Transverse colon (tissue), 4 donors: ENCODE measurements at regions not wholly inside any gene's neighbourhood (a gene's known extent, or its start where the extent isn't known, plus 50 kb on each side); places are given as distances from the start of the nearest gene placed in this dataset.

Experiments used
- POLR2A ChIP-seq: fragments of 450-650 bp; IDR thresholded peaks from one replicate; pipeline ENCODE4 v1.6.1; 2016; ENCODE audit warnings: antibody characterized with exemption, mild to moderate bottlenecking, moderate library complexity
- POLR2AphosphoS5 ChIP-seq, 3 donors: sonication (generic); formaldehyde crosslinking; IDR thresholded peaks; one replicate each; pipeline ENCODE4 v1.6.1; 2016; ENCODE audit warnings: antibody characterized with exemption in 3 of 3
- TF ChIP-seq, protein P1 (sequence below), 5 experiments: fragments of 200-600 bp in 3 of 5; fragments of 450-650 bp in 2 of 5; sonication (generic) in 3 of 5; IDR thresholded peaks; 1 replicate in 2 of 5; 2 replicates in 3 of 5; pipeline ENCODE4 v1.5.1; 2016 to 2017; ENCODE audit warnings: antibody characterized with exemption in 5 of 5, inconsistent platforms in 3 of 5, mild to moderate bottlenecking in 2 of 5, moderate library complexity in 1 of 5

DNA sequence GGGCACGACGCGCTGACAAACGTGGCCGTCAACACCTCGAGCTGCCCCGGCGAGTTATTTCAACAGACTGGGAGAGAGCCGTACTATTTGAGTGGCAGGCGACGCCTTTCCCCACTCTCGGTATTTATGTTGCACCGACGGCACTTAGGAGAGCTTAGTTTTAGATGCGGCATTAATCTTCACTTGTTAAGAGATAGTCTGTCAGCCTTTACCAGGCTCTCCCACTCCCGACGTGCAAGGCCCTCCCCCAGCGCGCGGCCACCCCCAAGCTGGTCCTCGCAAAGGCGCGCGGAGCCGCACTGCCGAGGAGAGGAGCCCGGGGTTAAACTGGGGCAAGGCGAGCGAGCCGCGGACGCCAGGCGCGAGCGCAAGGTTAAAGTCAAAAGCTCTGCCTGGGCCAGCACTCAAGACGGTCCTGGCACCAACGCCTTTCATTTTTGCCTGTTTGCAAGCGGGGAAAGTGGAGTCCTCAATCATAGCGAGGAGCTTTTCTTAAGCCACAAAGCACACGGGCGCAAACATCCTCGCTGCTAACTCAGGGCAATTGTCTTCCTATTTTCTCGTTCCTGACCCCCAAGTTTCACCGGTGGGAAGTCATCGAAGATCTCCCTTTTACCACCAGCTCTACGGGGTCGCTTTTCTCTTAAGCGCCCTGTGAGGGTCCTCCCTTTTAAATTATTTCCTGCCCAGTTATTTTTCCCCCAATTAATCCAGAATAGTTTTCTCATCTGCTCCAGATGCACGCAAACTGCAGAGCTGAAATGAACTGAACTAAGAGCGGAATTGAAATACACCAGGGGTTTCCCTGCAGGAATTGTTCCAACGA is 86.6 kb downstream of the NR2F2 start:
- TF ChIP-seq, protein P1, sequence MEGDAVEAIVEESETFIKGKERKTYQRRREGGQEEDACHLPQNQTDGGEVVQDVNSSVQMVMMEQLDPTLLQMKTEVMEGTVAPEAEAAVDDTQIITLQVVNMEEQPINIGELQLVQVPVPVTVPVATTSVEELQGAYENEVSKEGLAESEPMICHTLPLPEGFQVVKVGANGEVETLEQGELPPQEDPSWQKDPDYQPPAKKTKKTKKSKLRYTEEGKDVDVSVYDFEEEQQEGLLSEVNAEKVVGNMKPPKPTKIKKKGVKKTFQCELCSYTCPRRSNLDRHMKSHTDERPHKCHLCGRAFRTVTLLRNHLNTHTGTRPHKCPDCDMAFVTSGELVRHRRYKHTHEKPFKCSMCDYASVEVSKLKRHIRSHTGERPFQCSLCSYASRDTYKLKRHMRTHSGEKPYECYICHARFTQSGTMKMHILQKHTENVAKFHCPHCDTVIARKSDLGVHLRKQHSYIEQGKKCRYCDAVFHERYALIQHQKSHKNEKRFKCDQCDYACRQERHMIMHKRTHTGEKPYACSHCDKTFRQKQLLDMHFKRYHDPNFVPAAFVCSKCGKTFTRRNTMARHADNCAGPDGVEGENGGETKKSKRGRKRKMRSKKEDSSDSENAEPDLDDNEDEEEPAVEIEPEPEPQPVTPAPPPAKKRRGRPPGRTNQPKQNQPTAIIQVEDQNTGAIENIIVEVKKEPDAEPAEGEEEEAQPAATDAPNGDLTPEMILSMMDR (IDR thresholded peaks at IDR 0.05), result no peak
- no peak for TF ChIP-seq POLR2A
- TF ChIP-seq POLR2AphosphoS5 (IDR thresholded peaks at IDR 0.05), result no peak
